ENCODE measurements at regions not wholly inside any gene's neighbourhood (a gene's known extent, or its start where the extent isn't known, plus 50 kb on each side); places are given as distances from the start of the nearest gene placed in this dataset.
A peak's percentile ranks its signal among the peaks of the same experiment; 100 is the strongest.

GRCh38 chr4:16365036-16365569 lies 138.8 kb upstream of the TAPT1 start:
- DNase-seq (ENCODE audit: low read depth), result no peak

DNA sequence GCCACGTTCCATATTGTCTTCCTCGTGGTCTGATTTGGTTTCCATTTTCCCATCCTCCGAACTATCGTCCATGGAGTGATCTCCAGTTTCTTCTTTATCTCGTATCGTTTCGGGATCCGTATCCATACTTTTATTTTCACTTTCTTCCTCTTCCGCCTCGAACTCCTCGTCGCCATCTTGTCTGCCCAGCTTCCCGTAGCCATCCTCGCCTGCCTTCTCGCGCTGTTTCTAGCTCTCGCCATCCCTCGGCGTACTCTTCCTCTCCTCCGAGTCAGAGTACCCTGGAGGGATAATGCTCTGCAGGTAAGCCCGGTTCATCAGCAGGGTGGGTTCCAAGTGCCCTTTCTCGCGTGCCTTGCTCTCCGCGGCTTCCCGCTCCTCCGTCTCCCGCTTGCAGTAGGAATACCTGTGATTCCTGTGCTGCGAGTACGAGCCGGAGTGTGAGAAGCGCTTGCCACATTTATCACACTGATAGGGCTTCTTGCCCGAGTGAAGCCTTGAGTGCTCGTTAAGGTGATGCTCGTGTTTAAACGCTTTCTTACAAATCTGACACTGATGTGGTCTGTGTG lies 134.5 kb upstream of the TAPT1 start:
- DNase-seq (ENCODE audit: low read depth), result no peak

- DNase-seq (ENCODE audit: low read depth), result no peak
These were observed 126.9 kb upstream of the TAPT1 start for GRCh38 chr4:16353165-16353564.

- DNase-seq (ENCODE audit: low read depth), result no peak
These were observed 124.9 kb upstream of the TAPT1 start for GRCh38 chr4:16351161-16351560.

DNA sequence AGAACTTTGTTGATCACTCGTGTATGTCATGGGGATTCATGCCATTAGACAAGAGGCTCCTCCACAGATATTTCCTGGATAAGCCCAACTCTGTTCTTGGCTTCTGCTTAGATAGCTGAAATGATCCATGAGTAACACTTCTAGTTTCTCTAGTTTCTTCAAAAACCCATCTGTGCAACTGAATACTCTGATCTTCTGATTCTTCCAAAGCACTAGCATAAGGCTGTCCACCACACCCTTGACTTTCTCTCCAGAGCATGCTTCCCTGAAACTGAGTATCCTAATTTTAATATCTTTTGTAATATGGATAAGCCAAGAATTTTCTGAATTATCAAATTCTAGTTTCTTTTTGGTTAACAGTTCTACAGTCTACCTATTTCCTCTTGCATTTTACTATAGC lies 118.6 kb upstream of the TAPT1 start:
- no peak for DNase-seq (ENCODE audit: low read depth)

GRCh38 chr4:16337936-16338335 lies 111.7 kb upstream of the TAPT1 start:
- peak; percentile 74 for DNase-seq (ENCODE audit: low read depth)

DNA sequence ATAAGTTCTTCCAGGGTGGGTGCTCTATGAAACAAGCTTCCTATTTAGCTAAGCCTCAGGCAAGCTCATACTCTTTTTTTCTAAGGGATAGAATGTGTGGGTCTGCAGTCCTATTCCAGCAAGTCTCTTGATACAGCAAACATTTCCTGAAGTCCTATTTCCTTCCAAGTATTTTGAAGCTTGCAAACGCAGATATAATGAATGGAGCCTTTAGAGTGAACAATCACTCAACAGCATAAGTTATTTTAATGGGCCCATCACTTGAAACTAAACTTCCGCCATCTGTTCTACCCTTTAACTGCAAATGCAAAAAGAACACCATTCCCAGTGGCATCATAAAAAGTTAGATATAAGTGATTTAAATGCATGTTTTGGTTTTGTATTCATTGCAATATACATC lies 108.3 kb upstream of the TAPT1 start:
- DNase-seq (ENCODE audit: low read depth), result no peak

DNA sequence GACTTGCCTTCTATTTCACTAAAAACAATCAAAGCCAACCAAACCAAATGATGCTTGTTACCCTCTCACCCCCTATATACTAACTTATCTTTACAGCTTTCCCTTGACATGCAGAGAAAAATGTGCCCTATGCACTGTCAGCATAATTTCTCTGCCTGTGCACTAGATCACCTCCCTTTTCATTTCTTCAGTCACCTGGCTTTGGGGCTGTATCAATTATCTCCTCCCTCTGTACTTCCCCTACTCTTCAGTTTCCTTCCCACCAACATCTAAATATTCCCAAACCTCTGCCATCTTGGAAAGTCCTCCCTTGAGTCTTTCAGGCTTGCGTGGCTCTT lies 103.5 kb upstream of the TAPT1 start:
- DNase-seq (ENCODE audit: low read depth), result no peak

GRCh38 chr4:16329125-16329796 lies 103.0 kb upstream of the TAPT1 start:
- no peak for DNase-seq (ENCODE audit: low read depth)

DNA sequence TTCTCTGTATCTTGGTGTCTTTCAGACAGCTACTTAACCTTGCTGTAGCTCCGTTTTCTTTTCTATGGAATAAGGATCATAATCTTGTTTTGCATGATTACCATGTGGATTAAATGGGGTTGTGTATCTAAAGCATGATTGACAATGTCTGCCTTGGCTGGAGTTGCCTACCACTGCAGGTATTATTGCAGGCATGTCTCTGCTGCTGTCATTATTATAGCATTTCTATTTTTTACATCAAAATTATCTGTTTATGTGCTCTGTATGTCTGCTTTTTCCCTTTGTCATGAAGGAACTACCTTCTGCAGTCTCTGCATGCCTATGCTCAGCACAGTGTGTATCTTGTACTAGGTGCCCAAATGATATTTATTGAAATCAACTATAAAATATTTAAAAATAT lies 95.9 kb upstream of the TAPT1 start:
- no peak for DNase-seq (ENCODE audit: low read depth)

DNA sequence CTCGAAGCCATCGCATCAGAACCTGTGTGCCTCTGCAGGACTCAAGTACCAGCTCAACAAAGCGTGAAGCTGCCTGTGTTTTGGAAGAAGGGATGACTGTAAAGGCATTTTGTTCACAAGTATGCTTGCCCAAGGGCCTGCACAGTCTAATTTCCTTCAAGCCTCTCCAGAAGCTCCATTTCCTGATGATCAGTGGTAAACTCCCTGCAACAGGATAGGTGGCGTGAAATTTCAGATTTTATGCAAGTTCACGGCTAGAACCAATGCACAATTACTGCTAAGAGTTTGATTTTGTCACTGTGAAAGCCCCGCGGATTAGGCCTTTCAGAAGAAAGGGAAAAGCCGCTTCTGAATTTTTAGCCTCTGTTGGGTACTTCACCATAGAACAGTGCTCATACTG lies 89.2 kb upstream of the TAPT1 start:
- no peak for DNase-seq (ENCODE audit: low read depth)

DNA sequence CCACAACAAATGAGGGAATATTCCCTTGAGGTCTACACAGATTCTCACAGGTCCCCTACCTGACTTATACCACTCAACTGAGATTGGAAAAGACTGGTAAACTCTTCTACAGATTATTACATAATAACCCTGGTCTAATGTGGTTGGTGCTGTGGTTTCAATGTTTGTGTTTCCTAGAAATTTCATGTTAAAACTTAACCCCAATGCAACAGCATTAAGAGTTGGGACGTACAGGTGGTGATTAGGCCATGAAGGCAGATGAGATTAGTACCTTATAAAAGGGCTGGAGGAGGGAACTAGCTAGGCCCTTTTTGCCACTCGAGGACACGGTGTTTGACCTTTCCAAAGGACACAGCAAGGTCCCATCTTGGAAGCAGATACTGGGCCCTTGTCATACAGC lies 84.3 kb upstream of the TAPT1 start:
- DNase-seq (ENCODE audit: low read depth), result no peak

DNA sequence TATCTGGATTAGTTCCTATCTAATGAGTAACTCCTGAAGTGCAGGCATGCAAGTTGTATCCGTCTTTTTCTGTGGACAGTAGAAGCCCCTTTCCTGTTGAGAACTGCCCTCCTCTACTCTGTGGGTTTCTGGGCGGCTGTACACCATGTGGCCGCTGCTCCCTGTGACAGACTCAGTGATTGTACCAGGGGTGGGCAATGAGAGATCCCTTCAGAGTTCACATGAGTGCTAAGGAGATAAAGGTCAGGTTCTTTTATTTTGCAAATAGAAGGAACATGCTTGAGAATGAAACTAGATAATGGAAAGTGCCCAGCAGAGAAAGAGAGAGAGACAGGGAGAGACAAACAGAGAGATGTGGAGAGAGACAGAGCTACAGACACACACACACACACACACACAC lies 76.4 kb upstream of the TAPT1 start:
- DNase-seq (ENCODE audit: low read depth), result no peak

- DNase-seq (ENCODE audit: low read depth), result no peak
These were observed 70.7 kb upstream of the TAPT1 start for GRCh38 chr4:16297003-16297402.

DNA sequence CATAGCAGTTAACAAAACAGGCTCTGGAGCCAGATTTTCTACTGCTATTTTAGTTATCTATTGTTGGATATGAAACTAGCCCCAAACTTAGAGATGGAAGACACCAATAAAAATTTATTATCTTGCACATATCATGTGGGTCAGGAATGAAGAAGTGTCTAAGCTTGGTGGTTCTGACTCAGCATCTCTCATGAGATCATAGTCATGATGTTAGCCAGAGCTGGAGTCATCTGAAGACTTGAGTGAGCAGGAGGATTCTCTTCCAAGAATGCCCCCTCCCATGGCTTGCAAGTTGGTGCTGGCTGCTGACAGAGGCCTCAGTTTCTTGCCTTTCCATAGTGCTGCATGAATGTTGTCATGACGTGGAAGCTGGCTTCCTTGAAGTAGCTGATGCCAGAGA lies 68.2 kb upstream of the TAPT1 start:
- peak; percentile 14 for DNase-seq (ENCODE audit: low read depth)

GRCh38 chr4:16293210-16293838 lies 67.1 kb upstream of the TAPT1 start:
- DNase-seq (ENCODE audit: low read depth), result no peak

DNA sequence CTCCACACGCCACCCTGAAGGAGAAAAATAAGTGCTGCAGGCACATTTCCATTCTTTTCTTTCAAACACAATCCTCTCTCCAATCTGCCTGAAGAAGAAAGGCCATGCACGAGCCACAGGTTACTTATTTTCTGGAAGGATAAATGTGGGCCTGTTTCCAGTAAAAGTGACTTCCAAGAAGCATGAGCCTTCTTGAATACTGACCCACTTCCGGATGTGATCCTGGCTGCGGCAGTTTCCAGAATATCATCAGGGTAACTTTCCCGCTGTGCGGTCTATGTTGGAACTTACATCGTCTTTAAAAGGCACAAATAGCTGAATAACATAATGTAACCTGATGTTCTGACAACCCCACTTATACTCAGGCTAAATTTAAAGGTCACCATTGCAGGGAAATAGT lies 66.3 kb upstream of the TAPT1 start:
- DNase-seq (ENCODE audit: low read depth), result no peak

- no peak for DNase-seq (ENCODE audit: low read depth)
These were observed 64.6 kb upstream of the TAPT1 start for GRCh38 chr4:16290681-16291420.

DNA sequence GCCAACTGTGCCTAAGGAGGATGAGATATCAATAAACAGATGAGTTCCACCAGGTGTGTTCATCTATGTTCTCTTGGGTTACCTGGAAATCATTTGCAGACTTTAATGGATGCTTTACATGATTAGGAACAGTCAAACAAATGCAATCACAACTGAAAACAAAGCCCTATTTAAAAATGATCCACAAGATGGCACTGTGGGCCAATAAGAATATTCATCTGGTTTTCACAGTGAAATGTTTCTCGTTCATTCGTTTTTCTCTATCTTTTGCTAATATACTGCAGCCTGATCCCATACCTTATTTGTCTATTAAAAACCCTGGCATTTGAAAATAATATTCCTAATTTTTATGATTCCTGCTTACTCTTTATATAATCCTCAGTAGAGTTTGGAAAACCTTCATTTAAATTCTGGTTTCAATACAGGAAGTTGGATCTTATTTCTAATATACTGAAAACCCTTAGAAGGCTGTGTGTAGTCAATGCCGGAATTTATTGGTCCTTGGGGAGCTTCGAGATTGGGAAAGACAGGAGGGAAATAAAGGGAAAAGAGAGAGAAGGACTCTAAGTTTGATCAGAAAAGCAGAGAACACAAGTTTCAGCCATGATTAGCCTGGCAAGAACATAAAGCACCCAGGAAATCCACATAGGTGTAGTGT lies 63.8 kb upstream of the TAPT1 start:
- peak; percentile 3 for DNase-seq (ENCODE audit: low read depth)

GRCh38 chr4:16284050-16284449 lies 57.8 kb upstream of the TAPT1 start:
- no peak for DNase-seq (ENCODE audit: low read depth)

- DNase-seq (ENCODE audit: low read depth), result no peak
These were observed 51.9 kb upstream of the TAPT1 start for GRCh38 chr4:16278178-16278577.

Measured in non-pigmented ciliary epithelial cell (primary cell).